IMR-90 (cell line): ENCODE measurements at regions not wholly inside any gene's neighbourhood (a gene's known extent, or its start where the extent isn't known, plus 50 kb on each side); places are given as distances from the start of the nearest gene placed in this dataset.

Source experiments
- ATAC-seq: fragments of 200-7000 bp; cut with Tn5 transposase; 2 replicates; pipeline ENCODE4 v1.9.1; 2020; ENCODE audit warnings: low read depth, mild to moderate bottlenecking, moderate library complexity
- BruUV-seq: library from RNA; stranded (reverse); fragments of 400-500 nt; replicated peaks from 2 replicates; lab custom pipeline; 2021; lab: Mats Ljungman, UMichigan
- CTCF ChIA-PET: fragments of 300-600 bp; formaldehyde crosslinking; extraction: SDS; loops from one replicate; lab custom pipeline; 2021; ENCODE audit warnings: antibody characterized with exemption; lab: Yijun Ruan, JAX
- POLR2A ChIA-PET: fragments of 300-600 bp; sonication (Branson Sonifier 250); formaldehyde crosslinking; loops from one replicate; lab custom pipeline; 2022; ENCODE audit warnings: antibody characterized with exemption; ENCODE audit not compliant: unreplicated experiment; lab: Charles Lee
- DNase-seq: peaks from one replicate; pipeline ENCODE4 v3.0.0; 2013
- H2AFZ ChIP-seq: replicated peaks from 2 replicates; pipeline ENCODE3; 2013; ENCODE audit warnings: low read length, mild to moderate bottlenecking; ENCODE audit not compliant: poor library complexity
- H2AK5ac ChIP-seq: 2 replicates; pipeline ENCODE4 v1.6.1; 2013; ENCODE audit warnings: low read depth, low read length, inconsistent platforms
- H2AK9ac ChIP-seq: replicated peaks from 2 replicates; pipeline ENCODE3; 2013; ENCODE audit warnings: mild to moderate bottlenecking, low read depth, low read length, moderate library complexity; ENCODE audit not compliant: poor library complexity
- H2BK120ac ChIP-seq: 2 replicates; pipeline ENCODE4 v1.6.1; 2013; ENCODE audit warnings: low read depth, low read length, inconsistent platforms
- H2BK15ac ChIP-seq: 3 replicates; pipeline ENCODE4 v1.6.1; 2013; ENCODE audit warnings: low read depth, low read length, inconsistent platforms
- H2BK20ac ChIP-seq: 2 replicates; pipeline ENCODE4 v1.6.1; 2013; ENCODE audit warnings: low read depth, mild to moderate bottlenecking, inconsistent platforms, low read length, moderate library complexity
- H2BK5ac ChIP-seq: 2 replicates; pipeline ENCODE4 v1.6.1; 2013; ENCODE audit warnings: mild to moderate bottlenecking, low read depth, low read length, inconsistent platforms; ENCODE audit not compliant: poor library complexity, severe bottlenecking
- H3K14ac ChIP-seq: replicated peaks from 2 replicates; pipeline ENCODE4 v1.6.1; 2013; ENCODE audit warnings: low read depth, low read length, inconsistent platforms
- H3K18ac ChIP-seq: 2 replicates; pipeline ENCODE4 v1.6.1; 2013; ENCODE audit warnings: low read depth, low read length, control low read depth
- H3K23ac ChIP-seq: 2 replicates; pipeline ENCODE4 v1.6.1; 2013; ENCODE audit warnings: low read depth, low read length, inconsistent platforms
- H3K27ac ChIP-seq: 2 replicates; pipeline ENCODE4 v1.5.1; 2013; ENCODE audit warnings: mild to moderate bottlenecking, control low read depth, low read length; ENCODE audit not compliant: insufficient read depth
- H3K27me3 ChIP-seq: 2 replicates; pipeline ENCODE4 v1.6.1; 2013; ENCODE audit warnings: low read length; ENCODE audit not compliant: control insufficient read depth, insufficient read depth
- H3K36me3 ChIP-seq: 2 replicates; pipeline ENCODE4 v1.6.1; 2013; ENCODE audit warnings: low read length, mixed read lengths; ENCODE audit not compliant: control insufficient read depth, insufficient read depth
- H3K4ac ChIP-seq: 2 replicates; pipeline ENCODE4 v1.6.1; 2013; ENCODE audit warnings: low read depth, low read length, inconsistent platforms
- H3K4me1 ChIP-seq: 2 replicates; pipeline ENCODE4 v1.6.1; 2013; ENCODE audit warnings: low read length, mixed read lengths; ENCODE audit not compliant: control insufficient read depth, insufficient read depth
- H3K4me2 ChIP-seq: 2 replicates; pipeline ENCODE4 v1.6.1; 2013; ENCODE audit warnings: low read depth, mild to moderate bottlenecking, control low read depth, low read length, moderate library complexity
- H3K4me3 ChIP-seq: 2 replicates; pipeline ENCODE4 v1.5.1; 2013; ENCODE audit warnings: low read depth, mild to moderate bottlenecking, control low read depth, low read length, moderate library complexity; ENCODE audit not compliant: insufficient read depth
- H3K56ac ChIP-seq: 2 replicates; pipeline ENCODE4 v1.6.1; 2013; ENCODE audit warnings: low read length, inconsistent platforms; ENCODE audit not compliant: insufficient read depth; ENCODE audit errors: extremely low read depth
- H3K79me1 ChIP-seq, 2 experiments: 2 replicates each; pipeline ENCODE4 v1.6.1; 2013; ENCODE audit warnings: low read length in 2 of 2, inconsistent platforms in 1 of 2, low read depth in 1 of 2
- H3K9ac ChIP-seq: 2 replicates; pipeline ENCODE4 v1.6.1; 2013; ENCODE audit warnings: low read depth, low read length, control low read depth
- H3K9me1 ChIP-seq: 2 replicates; pipeline ENCODE4 v1.6.1; 2013; ENCODE audit warnings: low read length, inconsistent platforms; ENCODE audit not compliant: insufficient read depth
- H3K9me3 ChIP-seq: 2 replicates; pipeline ENCODE4 v1.6.1; 2013; ENCODE audit warnings: low read length; ENCODE audit not compliant: control insufficient read depth, insufficient read depth
- H4K20me1 ChIP-seq: 2 replicates; pipeline ENCODE4 v1.6.1; 2013; ENCODE audit warnings: low read length, inconsistent platforms; ENCODE audit not compliant: insufficient read depth
- H4K5ac ChIP-seq: 2 replicates; pipeline ENCODE4 v1.6.1; 2013; ENCODE audit warnings: mild to moderate bottlenecking, low read depth, low read length, control low read depth
- H4K8ac ChIP-seq, 2 experiments: 2 replicates each; pipeline ENCODE4 v1.6.1; 2013; ENCODE audit warnings: low read depth in 2 of 2, low read length in 2 of 2, control low read depth in 1 of 2, inconsistent platforms in 1 of 2
- H4K91ac ChIP-seq: 2 replicates; pipeline ENCODE4 v1.6.1; 2013; ENCODE audit warnings: low read depth, low read length, inconsistent platforms; ENCODE audit not compliant: insufficient read depth
- BHLHE40 ChIP-seq: fragments of 150-350 bp; IDR thresholded peaks from 2 replicates; pipeline ENCODE4 v1.6.1; 2016; ENCODE audit warnings: mild to moderate bottlenecking, low read depth, low read length
- CEBPB ChIP-seq: IDR thresholded peaks from 2 replicates; pipeline ENCODE4 v1.6.1; 2012; ENCODE audit warnings: low read depth, low read length, improper control_type of control experiment
- CHD1 ChIP-seq: IDR thresholded peaks from 2 replicates; pipeline ENCODE4 v1.6.1; 2012; ENCODE audit warnings: low read depth, low read length, improper control_type of control experiment
- FOS ChIP-seq: fragments of 150-350 bp; IDR thresholded peaks from 2 replicates; pipeline ENCODE4 v1.6.1; 2016; ENCODE audit warnings: low read depth, low read length
- MAFK ChIP-seq: IDR thresholded peaks from 2 replicates; pipeline ENCODE4 v1.6.1; 2012; ENCODE audit warnings: low read depth, low read length, improper control_type of control experiment
- MAZ ChIP-seq: IDR thresholded peaks from 2 replicates; pipeline ENCODE4 v1.6.1; 2012; ENCODE audit warnings: low read depth, mild to moderate bottlenecking, low read length, improper control_type of control experiment, moderate library complexity, borderline replicate concordance
- MXI1 ChIP-seq: IDR thresholded peaks from 2 replicates; pipeline ENCODE4 v1.6.1; 2012; ENCODE audit warnings: low read depth, mild to moderate bottlenecking, low read length, moderate library complexity, borderline replicate concordance
- RAD21 ChIP-seq: IDR thresholded peaks from 2 replicates; pipeline ENCODE4 v1.6.1; 2012; ENCODE audit warnings: low read length, improper control_type of control experiment
- SMC3 ChIP-seq: fragments of 150-350 bp; IDR thresholded peaks from 2 replicates; pipeline ENCODE4 v1.6.1; 2016; ENCODE audit warnings: low read depth, mild to moderate bottlenecking, antibody characterized with exemption, low read length, moderate library complexity
- WGBS, 2 experiments: methylation state at CpG; one replicate each; pipeline versions ENCODE4 v1.1.5 to v1.1.7; 2013; ENCODE audit warnings: missing lambda C conversion rate in 2 of 2; ENCODE audit not compliant: insufficient read length in 1 of 2; ENCODE audit errors: extremely low coverage in 2 of 2; 5-methylcytosine and 5-hydroxymethylcytosine counted together
- dilution Hi-C: fragments of 300-500 bp; cut with HindIII; formaldehyde crosslinking; loops from one replicate; pipeline ENCODE4 v1.14.3; 2018; ENCODE audit warnings: low sequenced_read_pairs; ENCODE audit not compliant: unreplicated experiment
- in situ Hi-C: fragments of 300-500 bp; cut with MboI; formaldehyde crosslinking; loops from 3 replicates; pipeline ENCODE4 v1.14.3; 2019; ENCODE audit warnings: low sequenced_read_pairs, inconsistent platforms, mixed read lengths
- intact Hi-C: fragments of 100-400 bp; cut with micrococcal nuclease; formaldehyde crosslinking; loops from 2 replicates; pipeline ENCODE4 v1.10.0; 2022
- TF ChIP-seq, protein P1 (sequence below): fragments of 150-350 bp; IDR thresholded peaks from 2 replicates; pipeline ENCODE4 v1.6.1; 2016; ENCODE audit warnings: low read depth, mild to moderate bottlenecking, low read length, moderate library complexity, borderline replicate concordance
- TF ChIP-seq, protein P2 (sequence below): conservative IDR thresholded peaks from 2 replicates; pipeline ENCODE4 v1.5.1; 2012; ENCODE audit warnings: mild to moderate bottlenecking, low read depth, low read length, improper control_type of control experiment

DNA sequence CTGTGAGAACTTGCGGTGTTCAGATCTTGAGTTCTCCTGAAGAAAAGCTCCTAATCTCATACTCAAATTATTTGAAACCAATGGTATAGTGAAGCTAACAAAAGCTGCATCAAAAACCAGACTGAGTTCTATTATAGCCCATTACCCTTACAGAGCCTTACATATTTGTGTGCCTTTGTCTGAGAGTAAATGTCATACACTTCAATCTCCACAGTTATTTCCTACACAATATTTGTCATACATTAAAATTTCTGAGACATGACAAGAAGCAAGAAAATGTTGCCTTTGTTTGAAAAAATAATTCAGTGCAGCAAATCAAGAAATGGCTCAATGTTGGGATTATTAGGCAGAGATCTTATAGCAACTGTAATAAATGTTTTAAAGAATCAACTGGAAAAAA lies 776.1 kb upstream of the MBL2 start:
- Histone ChIP-seq H3K9me3 (no peaks in the 10 kb centered on the region; the same call in 1 of the 2 replicates), H2BK15ac (no peak overlapping the region), H3K36me3 (no peaks in the 10 kb centered on the region), H2BK5ac (no peak overlapping the region), H4K8ac (no peak overlapping the region), H4K5ac (no peak overlapping the region), H3K27ac (no peak overlapping the region), H3K4me3 (no peak overlapping the region), H3K14ac (no peak overlapping the region), H3K4me1 (no peaks in the 10 kb centered on the region), H3K18ac (no peak overlapping the region), H3K79me1 (no peaks in the 10 kb centered on the region), H2AFZ (no peak overlapping the region), H3K27me3 (no peaks in the 10 kb centered on the region), H4K91ac (no peak overlapping the region), H3K9me1 (no peaks in the 10 kb centered on the region), H2AK9ac (no peak overlapping the region), H3K4me2 (no peak overlapping the region), H3K4ac (no peak overlapping the region), H2AK5ac (no peak overlapping the region), H2BK20ac (no peak overlapping the region), H3K23ac (no peak overlapping the region), H2BK120ac (no peak overlapping the region), H3K56ac (no peak overlapping the region), H3K9ac (no peak overlapping the region), H4K20me1 (no peaks in the 10 kb centered on the region)
- WGBS, 2 experiments, result no CpG with 5 or more reads among the region's 1 CpG
- ChIA-PET CTCF (no interaction called here), POLR2A (no interaction called here)
- in situ Hi-C loops (no loop called here), intact Hi-C loops (no loop called here), dilution Hi-C loops (no loop called here)
- TF ChIP-seq MXI1 (no peak), MAZ (no peak), CEBPB (no peak), FOS (no peak), BHLHE40 (no peak), CHD1 (no peak), SMC3 (no peak), MAFK (no peak), RAD21 (no peak)
- TF ChIP-seq, protein P1, sequence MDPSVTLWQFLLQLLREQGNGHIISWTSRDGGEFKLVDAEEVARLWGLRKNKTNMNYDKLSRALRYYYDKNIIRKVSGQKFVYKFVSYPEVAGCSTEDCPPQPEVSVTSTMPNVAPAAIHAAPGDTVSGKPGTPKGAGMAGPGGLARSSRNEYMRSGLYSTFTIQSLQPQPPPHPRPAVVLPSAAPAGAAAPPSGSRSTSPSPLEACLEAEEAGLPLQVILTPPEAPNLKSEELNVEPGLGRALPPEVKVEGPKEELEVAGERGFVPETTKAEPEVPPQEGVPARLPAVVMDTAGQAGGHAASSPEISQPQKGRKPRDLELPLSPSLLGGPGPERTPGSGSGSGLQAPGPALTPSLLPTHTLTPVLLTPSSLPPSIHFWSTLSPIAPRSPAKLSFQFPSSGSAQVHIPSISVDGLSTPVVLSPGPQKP, result no peak
- TF ChIP-seq, protein P2, sequence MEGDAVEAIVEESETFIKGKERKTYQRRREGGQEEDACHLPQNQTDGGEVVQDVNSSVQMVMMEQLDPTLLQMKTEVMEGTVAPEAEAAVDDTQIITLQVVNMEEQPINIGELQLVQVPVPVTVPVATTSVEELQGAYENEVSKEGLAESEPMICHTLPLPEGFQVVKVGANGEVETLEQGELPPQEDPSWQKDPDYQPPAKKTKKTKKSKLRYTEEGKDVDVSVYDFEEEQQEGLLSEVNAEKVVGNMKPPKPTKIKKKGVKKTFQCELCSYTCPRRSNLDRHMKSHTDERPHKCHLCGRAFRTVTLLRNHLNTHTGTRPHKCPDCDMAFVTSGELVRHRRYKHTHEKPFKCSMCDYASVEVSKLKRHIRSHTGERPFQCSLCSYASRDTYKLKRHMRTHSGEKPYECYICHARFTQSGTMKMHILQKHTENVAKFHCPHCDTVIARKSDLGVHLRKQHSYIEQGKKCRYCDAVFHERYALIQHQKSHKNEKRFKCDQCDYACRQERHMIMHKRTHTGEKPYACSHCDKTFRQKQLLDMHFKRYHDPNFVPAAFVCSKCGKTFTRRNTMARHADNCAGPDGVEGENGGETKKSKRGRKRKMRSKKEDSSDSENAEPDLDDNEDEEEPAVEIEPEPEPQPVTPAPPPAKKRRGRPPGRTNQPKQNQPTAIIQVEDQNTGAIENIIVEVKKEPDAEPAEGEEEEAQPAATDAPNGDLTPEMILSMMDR, result no peak
- BruUV-seq, result no TSS peak
- DNase-seq (no peak), ATAC-seq (no peak)
